ENCODE measurements at regions not wholly inside any gene's neighbourhood (a gene's known extent, or its start where the extent isn't known, plus 50 kb on each side); places are given as distances from the start of the nearest gene placed in this dataset.

DNA sequence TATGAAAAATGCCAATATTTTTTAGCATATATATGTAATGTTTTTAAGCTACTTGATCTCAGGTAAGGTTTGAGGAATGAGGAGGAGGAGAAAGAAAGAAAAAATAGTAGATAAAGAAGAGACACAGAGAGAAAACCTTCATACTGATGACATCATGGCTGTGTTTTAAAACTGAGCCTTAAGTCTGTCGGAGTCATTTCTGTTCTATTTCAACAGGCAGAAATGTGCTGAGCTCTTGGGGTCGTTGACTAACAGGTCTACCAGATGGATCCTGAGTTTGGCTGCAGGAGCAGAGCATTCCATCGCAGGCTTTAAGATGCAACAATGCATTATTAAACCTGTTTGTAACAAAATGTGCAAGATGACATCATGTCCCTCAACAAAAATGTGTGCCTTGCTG lies 356.0 kb downstream of the TGFB2 start:
- no peak for DNase-seq (ENCODE audit: low spot score)
- in situ Hi-C loops (cut with MboI; ENCODE audit: low pct_unique_long_range_greater_than_20kb, low sequenced_read_pairs, unreplicated experiment): no loop called here
- TF ChIP-seq, protein P1, sequence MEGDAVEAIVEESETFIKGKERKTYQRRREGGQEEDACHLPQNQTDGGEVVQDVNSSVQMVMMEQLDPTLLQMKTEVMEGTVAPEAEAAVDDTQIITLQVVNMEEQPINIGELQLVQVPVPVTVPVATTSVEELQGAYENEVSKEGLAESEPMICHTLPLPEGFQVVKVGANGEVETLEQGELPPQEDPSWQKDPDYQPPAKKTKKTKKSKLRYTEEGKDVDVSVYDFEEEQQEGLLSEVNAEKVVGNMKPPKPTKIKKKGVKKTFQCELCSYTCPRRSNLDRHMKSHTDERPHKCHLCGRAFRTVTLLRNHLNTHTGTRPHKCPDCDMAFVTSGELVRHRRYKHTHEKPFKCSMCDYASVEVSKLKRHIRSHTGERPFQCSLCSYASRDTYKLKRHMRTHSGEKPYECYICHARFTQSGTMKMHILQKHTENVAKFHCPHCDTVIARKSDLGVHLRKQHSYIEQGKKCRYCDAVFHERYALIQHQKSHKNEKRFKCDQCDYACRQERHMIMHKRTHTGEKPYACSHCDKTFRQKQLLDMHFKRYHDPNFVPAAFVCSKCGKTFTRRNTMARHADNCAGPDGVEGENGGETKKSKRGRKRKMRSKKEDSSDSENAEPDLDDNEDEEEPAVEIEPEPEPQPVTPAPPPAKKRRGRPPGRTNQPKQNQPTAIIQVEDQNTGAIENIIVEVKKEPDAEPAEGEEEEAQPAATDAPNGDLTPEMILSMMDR (IDR thresholded peaks at IDR 0.05; ENCODE audit: extremely low read depth, insufficient read depth, missing control alignments): no peak

DNA sequence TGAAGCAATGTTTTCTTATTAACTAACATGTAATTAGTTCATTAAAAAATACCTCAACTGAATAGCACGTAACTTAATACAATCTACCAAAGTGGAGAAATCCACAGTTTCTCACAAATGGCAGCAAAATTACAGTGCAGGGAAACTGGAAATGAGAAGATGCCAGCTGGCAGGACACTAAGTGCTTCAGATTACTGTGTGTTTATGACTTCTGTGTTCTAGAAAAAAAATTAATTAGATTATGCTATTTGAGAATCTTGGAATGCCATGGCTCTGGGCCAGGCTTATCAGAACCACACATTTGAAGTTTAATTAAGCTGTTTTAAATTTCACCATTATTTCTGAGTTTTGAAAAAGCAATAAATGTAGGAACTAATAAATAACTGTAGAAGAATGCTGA lies 357.6 kb downstream of the TGFB2 start:
- in situ Hi-C loops (cut with MboI; ENCODE audit: low pct_unique_long_range_greater_than_20kb, low sequenced_read_pairs, unreplicated experiment): no loop called here
- no peak for DNase-seq (ENCODE audit: low spot score)
- TF ChIP-seq, protein P1 (IDR thresholded peaks at IDR 0.05; ENCODE audit: extremely low read depth, insufficient read depth, missing control alignments): no peak

- TF ChIP-seq, protein P1 (IDR thresholded peaks at IDR 0.05; ENCODE audit: extremely low read depth, insufficient read depth, missing control alignments): no peak
- in situ Hi-C loops (cut with MboI; ENCODE audit: low pct_unique_long_range_greater_than_20kb, low sequenced_read_pairs, unreplicated experiment): no loop called here
Measured at GRCh38 chr1:218703836-218704235, 358.7 kb downstream of the TGFB2 start.

GRCh38 chr1:218705391-218705790 lies 360.3 kb downstream of the TGFB2 start:
- in situ Hi-C loops (cut with MboI; ENCODE audit: low pct_unique_long_range_greater_than_20kb, low sequenced_read_pairs, unreplicated experiment): no loop called here
- DNase-seq (ENCODE audit: low spot score): no peak
- TF ChIP-seq, protein P1 (IDR thresholded peaks at IDR 0.05; ENCODE audit: extremely low read depth, insufficient read depth, missing control alignments): no peak

More at GRCh38 chr1:218703836-218704235, 358.7 kb downstream of the TGFB2 start:
- no peak for DNase-seq (ENCODE audit: low spot score)

DNA sequence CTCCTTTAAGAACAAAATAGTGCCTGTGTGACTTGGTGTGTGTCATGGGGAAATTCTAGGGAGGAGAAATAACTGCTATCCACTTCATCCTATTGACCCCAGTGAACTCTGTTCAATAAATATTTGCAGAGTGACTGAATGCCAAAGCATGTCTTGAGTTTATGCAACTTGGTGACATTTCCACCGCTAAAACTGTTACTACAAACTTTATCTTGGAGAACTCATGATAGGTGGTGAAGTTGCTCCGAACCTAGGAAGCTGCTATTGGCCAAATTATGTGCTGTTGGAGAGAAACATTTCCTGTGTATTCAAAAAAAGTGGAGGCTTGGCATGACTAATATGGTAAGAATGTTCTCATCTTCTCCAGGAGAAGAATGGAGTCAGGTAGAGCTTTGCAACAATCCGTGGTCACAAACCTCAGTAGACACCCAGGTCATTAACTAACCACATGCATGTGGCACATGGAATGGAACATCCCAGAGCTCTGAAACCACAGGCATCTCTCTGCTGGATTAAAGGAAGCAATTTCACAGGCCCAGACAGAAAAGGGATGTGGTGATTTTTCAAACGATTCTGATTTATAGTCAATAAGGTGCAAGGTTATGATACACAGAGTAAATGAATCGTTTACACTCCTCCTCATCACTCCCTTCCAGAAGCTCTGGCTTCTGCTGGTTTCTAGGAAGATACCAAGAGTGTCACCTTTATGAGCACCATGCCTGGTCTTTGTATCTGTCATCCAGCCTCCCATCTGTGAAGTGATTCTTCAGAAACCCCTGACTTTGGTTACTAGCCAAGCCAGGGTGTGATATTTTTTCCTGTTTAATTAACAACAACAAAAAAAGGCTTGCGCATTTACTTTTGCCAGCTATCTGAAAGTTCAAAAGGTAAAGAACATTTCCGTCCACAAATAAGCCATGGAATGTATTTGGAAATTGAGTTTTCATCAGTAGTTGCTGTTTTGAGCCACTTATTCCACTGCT lies 361.1 kb downstream of the TGFB2 start:
- TF ChIP-seq, protein P1 (IDR thresholded peaks at IDR 0.05; ENCODE audit: extremely low read depth, insufficient read depth, missing control alignments): no peak
- DNase-seq (ENCODE audit: low spot score): no peak
- in situ Hi-C loops (cut with MboI; ENCODE audit: low pct_unique_long_range_greater_than_20kb, low sequenced_read_pairs, unreplicated experiment): no loop called here

DNA sequence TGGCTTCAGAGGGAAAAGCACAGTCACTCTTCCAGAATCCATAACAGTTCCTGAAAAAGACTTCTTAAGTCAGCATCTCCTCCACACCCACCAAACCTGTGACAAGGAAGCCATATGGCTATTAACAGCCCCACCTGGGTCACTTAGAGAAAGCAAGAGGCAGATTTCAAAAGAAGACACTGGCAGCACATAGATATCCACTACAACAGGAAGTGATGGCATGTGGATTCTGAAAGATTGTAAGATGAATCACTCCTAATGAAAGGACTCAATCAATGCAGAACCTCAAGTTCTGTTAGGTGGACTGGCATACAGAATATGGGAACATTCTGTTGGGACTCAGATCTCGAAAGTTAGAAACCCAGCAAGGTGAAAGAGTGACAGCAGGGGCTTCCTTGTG lies 365.9 kb downstream of the TGFB2 start:
- in situ Hi-C loops (cut with MboI; ENCODE audit: low pct_unique_long_range_greater_than_20kb, low sequenced_read_pairs, unreplicated experiment): no loop called here
- DNase-seq (ENCODE audit: low spot score): no peak
- TF ChIP-seq, protein P1 (IDR thresholded peaks at IDR 0.05; ENCODE audit: extremely low read depth, insufficient read depth, missing control alignments): no peak
